Small intestine (tissue), 7 donors: ENCODE measurements at regions not wholly inside any gene's neighbourhood (a gene's known extent, or its start where the extent isn't known, plus 50 kb on each side); places are given as distances from the start of the nearest gene placed in this dataset.

Experiments
- DNase-seq, 2 donors: peaks; one replicate each; pipeline versions ENCODE4 v3.0.0 to v3.0.0-alpha.2; 2013
- FAIRE-seq: peaks from 2 replicates; lab custom pipeline; 2012; peaks lifted over from hg19 to GRCh38; lab: Jason Lieb, UNC
- H3K27ac ChIP-seq, 3 donors: one replicate each; pipeline ENCODE4 v1.5.1; 2013; ENCODE audit warnings: low read length in 2 of 3, mild to moderate bottlenecking in 2 of 3, control low read depth in 1 of 3, inconsistent platforms in 1 of 3, low read depth in 1 of 3, moderate library complexity in 1 of 3
- H3K27me3 ChIP-seq, 3 donors: one replicate each; pipeline ENCODE4 v1.6.1; 2013; ENCODE audit warnings: low read length in 3 of 3, inconsistent platforms in 1 of 3; ENCODE audit not compliant: control insufficient read depth in 3 of 3, insufficient read depth in 3 of 3
- H3K36me3 ChIP-seq, 3 donors: one replicate each; pipeline ENCODE4 v1.6.1; 2013; ENCODE audit warnings: low read length in 3 of 3, inconsistent platforms in 1 of 3, low read depth in 1 of 3, mild to moderate bottlenecking in 1 of 3, moderate library complexity in 1 of 3; ENCODE audit not compliant: control insufficient read depth in 3 of 3, insufficient read depth in 2 of 3
- H3K4me1 ChIP-seq, 3 donors: one replicate each; pipeline ENCODE4 v1.6.1; 2013; ENCODE audit warnings: low read length in 2 of 3, inconsistent platforms in 1 of 3, low read depth in 1 of 3, mild to moderate bottlenecking in 1 of 3, moderate library complexity in 1 of 3; ENCODE audit not compliant: control insufficient read depth in 3 of 3, insufficient read depth in 2 of 3
- H3K4me3 ChIP-seq, 3 donors: one replicate each; pipeline ENCODE4 v1.5.1; 2013; ENCODE audit warnings: low read length in 3 of 3, control low read depth in 1 of 3, inconsistent platforms in 1 of 3, low read depth in 1 of 3, mild to moderate bottlenecking in 1 of 3, moderate library complexity in 1 of 3
- H3K9me3 ChIP-seq, 2 donors: one replicate each; pipeline ENCODE4 v1.6.1; 2013; ENCODE audit warnings: low read depth in 1 of 2, low read length in 1 of 2; ENCODE audit not compliant: control insufficient read depth in 2 of 2, insufficient read depth in 1 of 2
- WGBS, 3 donors: extraction: QIAGEN DNeasy Blood & Tissue Kit; methylation state at CpG; one replicate each; pipeline ENCODE4 v1.1.7; 2013; 5-methylcytosine and 5-hydroxymethylcytosine counted together
- donor health status: healthy with polysubstance abuse.
- donor health status: control.
- donor health status: control.
- donor health status: Bipolar disorder and iron deficiency.
- donor health status: healthy.

DNA sequence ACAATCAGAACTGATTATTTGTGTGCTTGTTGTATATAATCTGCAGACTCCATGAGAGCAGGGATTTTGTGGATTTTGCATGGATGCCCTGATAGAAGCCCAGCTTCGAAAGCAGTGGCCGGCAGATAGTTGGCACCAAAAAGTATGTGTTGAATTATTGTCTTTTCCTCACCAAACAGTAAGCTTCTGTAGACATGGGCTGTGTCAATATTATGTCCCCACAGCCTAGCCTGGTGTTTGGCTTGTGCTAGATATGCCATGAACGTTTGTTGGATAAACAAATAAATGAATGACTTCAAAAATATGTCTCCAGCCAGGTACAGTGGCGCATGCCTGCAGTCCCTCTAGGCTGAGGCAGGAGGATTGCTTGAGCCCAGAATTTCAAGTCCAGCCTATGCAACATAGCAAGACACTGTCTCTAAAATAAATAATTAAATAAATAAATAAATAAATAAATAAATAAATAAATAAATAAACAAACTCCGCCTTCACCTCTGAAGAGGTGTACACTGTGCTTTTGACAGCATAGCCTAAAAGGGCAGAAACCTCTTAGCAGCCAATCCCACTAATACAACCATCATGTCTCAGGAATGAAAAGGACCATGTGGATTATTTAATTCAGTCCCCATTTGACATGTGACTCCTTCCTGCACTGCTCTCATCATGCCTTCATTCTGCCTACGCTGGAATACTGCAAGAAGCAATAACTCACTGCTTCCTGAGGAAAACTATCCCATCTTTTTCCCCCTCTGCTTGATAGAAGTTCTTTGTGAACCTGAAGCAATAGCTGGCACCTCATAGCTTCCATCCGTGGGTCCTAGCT is 335.2 kb downstream of the FBXW7 start:
- Histone ChIP-seq H3K4me1 (peaks cover 0 to 3% (median 0%) of the 10 kb centered on the region in 3 donors), H3K27me3 (no peaks in the 10 kb centered on the region), H3K4me3 (no peak overlapping the region), H3K27ac (no peak overlapping the region), H3K9me3 (no peaks in the 10 kb centered on the region), H3K36me3 (no peaks in the 10 kb centered on the region)
- WGBS, 3 donors = 71 to 78% (median 71%) methylated on average over 7 of the region's 7 CpGs
- no peak for FAIRE-seq
- no peak for DNase-seq

DNA sequence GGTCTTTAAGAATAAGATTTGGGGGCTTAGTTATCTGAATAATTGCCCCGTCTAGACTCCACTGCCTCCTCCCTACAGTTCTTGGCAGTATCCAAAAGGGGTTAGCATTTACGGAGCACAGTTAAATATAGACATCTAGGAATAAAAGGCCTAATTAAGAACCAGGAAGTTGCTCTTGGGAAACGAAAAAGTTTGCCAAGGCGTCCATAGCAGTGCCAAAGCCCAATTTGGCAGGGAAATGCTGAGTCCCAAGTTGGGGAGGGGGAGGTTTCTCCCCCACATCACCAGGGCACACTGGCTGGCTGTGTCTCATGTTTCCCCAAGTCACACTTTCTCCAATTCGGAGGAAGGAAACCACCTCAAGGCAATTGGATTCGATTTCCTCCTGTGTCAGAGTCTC is 338.7 kb downstream of the FBXW7 start:
- H3K4me1 ChIP-seq = peaks cover 0 to 6% (median 0%) of the 10 kb centered on the region in 3 donors
- H3K4me3 ChIP-seq = no peak overlapping the region
- DNase-seq (no peak), FAIRE-seq (no peak)
- no peaks in the 10 kb centered on the region for H3K9me3 ChIP-seq
- H3K27ac ChIP-seq = no peak overlapping the region
- no peaks in the 10 kb centered on the region for H3K36me3 ChIP-seq
- H3K27me3 ChIP-seq = no peaks in the 10 kb centered on the region
- 54 to 64% (median 59%) methylated on average over 6 of the region's 6 CpGs for WGBS, 3 donors

DNA sequence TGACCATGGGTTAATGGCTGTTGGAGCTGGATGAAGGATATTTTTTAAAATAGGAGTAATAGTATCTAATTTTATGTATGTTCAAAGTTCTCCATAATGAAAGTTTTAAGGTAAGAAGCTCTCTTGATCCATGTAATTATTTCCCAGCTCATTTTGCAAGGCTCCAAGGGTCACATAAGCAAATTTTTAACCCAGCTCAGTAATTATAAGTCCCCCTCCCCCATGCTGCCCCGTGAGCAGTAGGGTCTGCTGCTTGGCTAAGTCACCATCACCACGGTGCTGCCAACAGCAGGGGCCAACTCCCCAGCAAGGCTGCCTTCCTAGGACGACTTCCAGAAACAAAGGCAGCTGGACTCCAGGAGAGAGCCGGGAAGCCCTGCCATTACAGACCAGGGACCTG is 340.0 kb downstream of the FBXW7 start:
- DNase-seq = peak in 1 of 2 donors; percentile 67
- no peak for FAIRE-seq
- H3K27ac ChIP-seq = no peak overlapping the region

DNA sequence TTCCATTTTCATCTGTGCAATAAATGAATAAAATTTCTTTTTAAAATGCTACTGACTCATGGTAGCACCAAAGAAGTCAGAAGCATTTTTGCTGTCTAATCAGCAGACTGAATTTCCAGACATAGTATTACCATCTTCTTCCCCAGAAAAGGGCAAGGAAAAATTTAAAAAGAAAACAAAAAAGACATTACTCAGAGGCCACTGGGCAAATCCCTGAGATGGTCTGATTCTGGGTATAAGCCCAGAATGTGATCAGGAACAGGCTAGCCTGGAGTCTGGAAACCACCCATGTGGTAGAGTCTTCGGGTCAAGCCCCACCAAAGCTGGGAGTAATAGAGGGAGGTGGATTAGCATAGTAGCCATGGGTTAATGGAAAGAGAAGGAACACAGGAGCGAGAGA is 342.8 kb downstream of the FBXW7 start:
- WGBS, 3 donors = 89 to 94% (median 93%) methylated on average over 2 of the region's 2 CpGs
- Histone ChIP-seq H3K9me3 (no peaks in the 10 kb centered on the region), H3K27ac (no peak overlapping the region), H3K36me3 (no peaks in the 10 kb centered on the region), H3K4me3 (no peak overlapping the region), H3K27me3 (no peaks in the 10 kb centered on the region), H3K4me1 (peaks cover 0 to 6% (median 0%) of the 10 kb centered on the region in 3 donors)
- no peak for DNase-seq
- no peak for FAIRE-seq

More for the DNA sequence above, 340.0 kb downstream of the FBXW7 start:
- H3K36me3 ChIP-seq = no peaks in the 10 kb centered on the region
- WGBS, 3 donors = 41 to 61% (median 54%) methylated on average over 4 of the region's 4 CpGs
- H3K9me3 ChIP-seq = no peaks in the 10 kb centered on the region
- no peaks in the 10 kb centered on the region for H3K27me3 ChIP-seq
- no peak overlapping the region for H3K4me3 ChIP-seq
- peaks cover 0 to 6% (median 0%) of the 10 kb centered on the region in 3 donors for H3K4me1 ChIP-seq

DNA sequence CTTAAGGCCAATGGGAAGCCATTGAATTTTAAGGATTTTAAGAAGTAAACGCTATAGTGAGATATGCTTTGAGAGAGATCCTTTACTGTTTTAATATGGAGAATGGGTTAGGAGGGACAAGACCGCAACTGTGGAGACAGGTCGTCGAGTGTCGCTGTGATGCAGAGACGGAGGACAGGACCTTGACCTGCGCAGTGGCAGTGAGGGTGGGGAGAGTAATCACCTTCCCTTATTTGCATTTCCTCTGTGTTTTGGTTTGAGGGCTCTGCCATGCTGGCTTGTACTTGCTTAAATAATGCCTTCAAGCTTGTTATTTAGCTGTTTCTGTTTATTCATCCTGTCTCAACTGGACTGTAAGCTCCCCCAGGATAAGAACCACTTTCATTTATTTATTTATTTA is 345.0 kb downstream of the FBXW7 start:
- H3K36me3 ChIP-seq = no peaks in the 10 kb centered on the region
- no peaks in the 10 kb centered on the region for H3K27me3 ChIP-seq
- H3K27ac ChIP-seq = no peak overlapping the region
- WGBS, 3 donors = 94 to 95% (median 94%) methylated on average over 7 of the region's 7 CpGs
- H3K9me3 ChIP-seq = no peaks in the 10 kb centered on the region
- peaks cover 0 to 3% (median 0%) of the 10 kb centered on the region in 3 donors for H3K4me1 ChIP-seq
- no peak for FAIRE-seq
- DNase-seq = no peak
- no peak overlapping the region for H3K4me3 ChIP-seq

DNA sequence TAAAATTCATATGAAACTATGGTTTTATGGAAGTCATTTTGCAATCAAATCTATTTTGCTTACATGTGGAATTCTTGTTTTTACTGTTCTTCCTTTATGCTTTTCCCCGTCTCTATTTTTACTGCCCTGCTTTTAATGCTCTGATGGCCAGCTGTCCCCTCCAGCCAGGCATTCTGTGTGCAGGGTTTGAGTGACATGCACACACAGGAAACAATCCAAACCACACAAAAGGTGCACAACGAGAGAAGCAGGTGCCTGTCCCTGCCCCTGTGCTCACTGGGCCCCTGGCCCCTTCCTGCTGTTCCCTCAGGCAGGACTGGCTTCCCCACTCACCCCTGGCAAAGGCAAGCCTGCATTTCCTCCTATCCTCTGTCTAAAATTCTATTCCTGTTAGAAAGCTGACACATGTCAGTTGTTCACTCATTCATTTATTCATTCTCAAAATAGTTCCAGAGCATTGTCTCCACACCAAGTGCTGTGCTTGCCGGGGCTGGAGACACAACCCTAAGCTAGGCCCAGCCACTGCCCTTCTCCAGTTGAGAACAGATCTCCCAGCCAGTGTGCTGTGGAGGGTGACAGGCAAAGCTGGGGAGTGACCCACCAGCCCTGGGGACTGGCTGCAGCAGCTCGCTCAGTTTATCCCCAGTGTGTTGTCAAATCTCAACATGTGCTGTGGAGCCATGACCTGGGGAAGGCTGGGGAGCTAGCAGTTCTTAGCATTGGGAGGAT is 346.3 kb downstream of the FBXW7 start:
- 63 to 69% (median 65%) methylated on average over 4 of the region's 4 CpGs for WGBS, 3 donors
- no peak overlapping the region for H3K4me3 ChIP-seq
- no peaks in the 10 kb centered on the region for H3K9me3 ChIP-seq
- no peaks in the 10 kb centered on the region for H3K27me3 ChIP-seq
- no peaks in the 10 kb centered on the region for H3K36me3 ChIP-seq
- no peak for FAIRE-seq
- DNase-seq = no peak
- H3K27ac ChIP-seq = no peak overlapping the region
- H3K4me1 ChIP-seq = no peaks in the 10 kb centered on the region

DNA sequence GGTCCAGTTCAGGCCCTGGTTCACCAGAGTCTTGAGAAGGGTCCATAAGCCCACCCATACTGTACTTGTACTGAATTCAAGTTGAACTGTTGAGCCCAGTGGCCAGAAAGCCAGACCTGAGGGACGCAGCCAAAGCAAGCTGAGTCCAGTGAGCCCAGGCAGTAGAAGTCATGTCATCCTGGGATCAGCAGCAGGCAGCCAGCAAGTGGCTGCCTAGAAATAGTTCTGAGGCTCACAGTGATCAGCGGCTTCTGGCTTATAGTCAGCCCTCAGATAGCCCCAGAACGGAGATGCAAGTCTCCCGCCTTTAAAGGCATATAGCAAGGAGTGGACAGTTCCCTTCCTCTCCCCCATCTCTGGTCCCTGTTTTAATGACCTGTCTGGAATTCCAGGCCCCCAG is 347.1 kb downstream of the FBXW7 start:
- H3K4me3 ChIP-seq = no peak overlapping the region
- no peaks in the 10 kb centered on the region for H3K36me3 ChIP-seq
- H3K27ac ChIP-seq = no peak overlapping the region
- H3K4me1 ChIP-seq = no peaks in the 10 kb centered on the region
- DNase-seq (no peak), FAIRE-seq (no peak)
- no peaks in the 10 kb centered on the region for H3K27me3 ChIP-seq
- peaks cover 0 to 4% of the 10 kb centered on the region in 2 donors for H3K9me3 ChIP-seq
- 81 to 85% (median 83%) methylated on average over 4 of the region's 4 CpGs for WGBS, 3 donors

DNA sequence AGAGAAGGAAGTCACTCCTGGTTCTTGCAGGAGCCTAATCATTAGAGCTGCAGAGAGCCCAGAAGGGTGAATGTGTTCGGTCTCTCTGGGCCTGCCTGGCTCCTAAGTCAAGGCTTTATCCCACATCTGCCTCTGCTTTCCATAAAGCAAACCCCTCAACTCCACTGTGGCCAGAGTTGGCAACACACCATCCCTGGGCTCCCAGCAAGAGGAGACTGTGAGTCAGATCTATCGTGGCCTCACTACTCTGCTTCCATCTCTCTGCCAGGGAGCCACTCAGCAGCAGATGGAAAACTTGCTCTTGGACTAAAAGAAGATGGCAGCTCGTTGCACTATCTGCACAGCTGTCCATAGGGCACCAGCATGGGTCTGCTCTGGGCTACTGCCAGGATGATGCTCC is 348.2 kb downstream of the FBXW7 start:
- WGBS, 3 donors = 66 to 80% (median 70%) methylated on average over 3 of the region's 3 CpGs
- DNase-seq (no peak), FAIRE-seq (no peak)
- H3K4me3 ChIP-seq = no peak overlapping the region
- H3K36me3 ChIP-seq = no peaks in the 10 kb centered on the region
- peaks cover 0 to 11% of the 10 kb centered on the region in 2 donors for H3K9me3 ChIP-seq
- no peak overlapping the region for H3K27ac ChIP-seq
- H3K4me1 ChIP-seq = no peaks in the 10 kb centered on the region
- H3K27me3 ChIP-seq = no peaks in the 10 kb centered on the region
